Inflammatory macrophage (primary cell): ENCODE measurements at regions not wholly inside any gene's neighbourhood (a gene's known extent, or its start where the extent isn't known, plus 50 kb on each side); places are given as distances from the start of the nearest gene placed in this dataset.

ENCODE experiments used
- DNase-seq, 2 donors: peaks; one replicate each; pipeline ENCODE4 v3.0.0-alpha.2; 2020 to 2022

DNA sequence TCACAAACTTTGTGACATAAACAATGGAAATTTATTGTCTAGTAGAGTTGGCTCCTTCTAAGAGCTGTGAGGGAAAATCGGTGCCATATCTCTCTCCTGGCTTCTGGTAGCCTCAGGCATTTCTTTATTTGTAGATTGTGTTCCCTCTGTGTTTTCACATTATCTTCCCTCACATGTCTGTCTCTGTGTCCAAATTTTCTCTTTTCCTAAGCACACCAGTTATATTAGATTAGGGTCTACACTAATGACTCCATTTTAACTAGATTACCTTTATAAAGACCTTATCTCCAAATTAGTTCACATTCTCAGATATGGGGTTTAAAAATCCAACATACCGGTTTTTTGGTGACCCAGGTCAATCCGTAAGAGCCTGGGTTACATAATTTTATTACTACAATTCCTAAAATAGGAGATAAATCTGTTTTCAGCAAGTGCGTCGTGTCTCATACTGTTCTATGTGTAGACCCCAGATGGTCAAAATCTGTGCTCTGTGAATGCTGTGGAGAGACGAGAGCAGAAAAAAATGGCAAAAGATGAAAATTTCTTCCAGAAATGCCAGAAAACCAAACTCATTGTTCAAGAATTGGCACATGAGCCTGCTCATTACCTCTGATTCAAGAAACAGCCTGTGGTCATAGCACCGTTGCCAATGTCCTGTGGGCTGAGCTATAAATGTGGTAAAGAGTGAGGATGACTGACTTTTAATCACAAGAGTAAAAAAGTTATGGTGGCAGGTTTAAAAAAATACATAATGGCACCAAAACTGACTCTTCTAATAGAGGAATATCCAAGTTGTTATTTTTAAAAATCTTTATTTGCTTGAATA is 574.7 kb downstream of the PCDH7 start:
- DNase-seq: no peak

DNA sequence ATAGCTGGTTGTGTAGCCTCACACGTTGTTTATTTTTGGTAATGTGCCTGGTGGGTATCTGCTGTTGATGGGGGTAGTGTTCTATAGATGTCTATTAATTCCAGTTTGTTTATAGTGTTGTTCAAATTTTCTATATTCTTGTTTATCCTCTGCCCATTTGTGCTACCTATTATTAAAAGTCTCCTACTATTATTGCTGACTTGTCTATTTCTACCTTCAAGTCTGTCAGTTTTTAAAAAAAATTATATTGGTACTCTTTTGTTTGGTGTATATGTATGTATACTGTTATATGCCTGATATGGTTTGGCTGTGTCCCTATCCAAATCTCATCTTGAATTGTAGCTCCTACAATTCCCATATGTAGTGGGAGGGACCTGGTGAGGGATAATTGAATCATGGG is 578.6 kb downstream of the PCDH7 start:
- no peak for DNase-seq

DNA sequence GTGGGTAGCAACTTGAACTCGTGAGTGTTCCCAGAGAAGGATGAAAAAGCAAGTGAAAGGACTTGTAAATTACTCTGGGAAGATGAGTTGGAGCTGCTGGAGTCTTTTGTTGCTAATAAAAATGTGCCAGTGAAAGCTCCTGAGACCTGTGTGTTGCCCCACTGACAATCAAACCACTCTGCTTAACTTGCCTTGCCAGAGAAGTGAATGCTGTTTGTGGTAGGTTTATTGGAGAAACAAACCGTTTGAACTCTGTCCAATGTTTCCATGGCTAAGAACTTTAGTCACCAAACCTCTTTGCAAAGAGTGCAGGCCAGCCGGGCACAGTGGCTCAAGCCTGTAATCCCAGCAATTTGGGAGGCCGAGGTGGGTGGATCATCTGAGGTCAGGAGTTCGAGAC is 586.9 kb downstream of the PCDH7 start:
- no peak for DNase-seq

DNA sequence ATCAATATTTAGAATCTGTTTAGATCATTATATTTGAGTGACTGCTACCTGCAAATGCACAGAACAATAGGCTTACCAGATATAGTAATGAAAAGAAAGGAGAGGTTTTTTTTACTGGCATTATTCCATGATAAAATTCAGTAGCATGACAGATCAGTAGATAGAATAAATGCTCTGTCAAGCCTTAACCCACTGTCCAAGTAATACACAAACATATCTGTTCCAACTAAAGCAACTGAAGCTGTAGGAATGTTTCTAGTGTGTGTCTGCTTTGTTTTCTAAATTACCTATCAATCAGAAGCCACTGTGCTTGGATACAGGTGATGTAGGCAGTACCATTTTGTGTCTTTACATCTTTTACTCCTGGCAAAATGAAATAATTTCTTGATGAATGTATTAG is 604.6 kb downstream of the PCDH7 start:
- DNase-seq: no peak

DNA sequence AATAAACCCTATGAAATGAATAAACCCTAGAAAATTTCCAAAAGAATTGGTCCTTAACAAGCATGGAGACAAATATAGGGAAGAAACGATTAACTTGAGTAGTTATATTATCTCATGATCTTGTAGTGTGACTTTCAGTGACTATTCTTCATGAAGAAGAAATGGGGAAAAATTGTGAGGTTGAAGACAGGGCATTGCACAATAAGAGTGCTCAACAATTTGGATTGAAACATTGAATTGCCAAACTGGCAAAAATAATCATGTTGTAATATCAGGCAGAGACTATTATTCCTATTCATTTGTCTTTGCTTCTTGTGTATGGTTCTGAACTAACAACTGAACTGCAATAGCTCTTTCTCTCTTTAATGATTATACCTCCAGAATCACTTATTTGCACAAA is 605.1 kb downstream of the PCDH7 start:
- no peak for DNase-seq

DNA sequence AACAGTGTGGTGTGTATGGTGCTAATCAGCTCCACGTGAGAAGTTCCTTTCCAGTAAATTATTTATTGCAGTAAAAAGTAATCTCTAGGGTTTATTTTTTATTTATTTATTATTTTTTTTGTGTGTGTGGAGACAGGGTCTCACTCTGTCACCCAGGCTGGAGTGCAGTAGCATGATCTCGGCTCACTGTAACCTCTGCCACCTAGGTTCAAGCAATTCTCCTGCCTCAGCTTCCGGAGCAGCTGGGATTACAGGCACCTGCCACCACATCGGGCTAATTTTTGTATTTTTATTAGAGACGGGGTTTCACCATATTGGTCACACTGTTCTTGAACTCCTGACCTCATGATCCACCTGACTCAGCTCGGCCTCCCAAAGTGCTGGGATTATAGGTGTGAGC is 606.9 kb downstream of the PCDH7 start:
- no peak for DNase-seq

DNA sequence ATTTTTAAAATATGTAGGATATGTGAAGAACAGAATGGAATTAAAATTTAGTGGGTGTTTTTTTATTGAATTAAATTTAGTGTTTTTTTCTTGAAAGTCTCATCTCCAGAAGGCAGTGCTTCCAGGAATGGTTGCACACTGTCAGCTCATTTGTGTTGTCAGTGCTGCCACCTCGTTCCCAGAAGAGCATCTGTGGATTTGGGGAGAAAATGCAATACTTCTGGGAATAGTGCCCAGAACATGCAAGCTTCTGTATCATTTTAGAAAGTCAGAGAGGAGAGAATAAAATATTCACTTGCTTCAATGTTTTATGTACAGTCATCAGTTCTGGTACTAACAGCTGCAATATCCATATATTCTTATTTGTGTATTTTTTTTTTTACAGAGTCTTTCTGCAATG is 608.8 kb downstream of the PCDH7 start:
- DNase-seq: no peak

DNA sequence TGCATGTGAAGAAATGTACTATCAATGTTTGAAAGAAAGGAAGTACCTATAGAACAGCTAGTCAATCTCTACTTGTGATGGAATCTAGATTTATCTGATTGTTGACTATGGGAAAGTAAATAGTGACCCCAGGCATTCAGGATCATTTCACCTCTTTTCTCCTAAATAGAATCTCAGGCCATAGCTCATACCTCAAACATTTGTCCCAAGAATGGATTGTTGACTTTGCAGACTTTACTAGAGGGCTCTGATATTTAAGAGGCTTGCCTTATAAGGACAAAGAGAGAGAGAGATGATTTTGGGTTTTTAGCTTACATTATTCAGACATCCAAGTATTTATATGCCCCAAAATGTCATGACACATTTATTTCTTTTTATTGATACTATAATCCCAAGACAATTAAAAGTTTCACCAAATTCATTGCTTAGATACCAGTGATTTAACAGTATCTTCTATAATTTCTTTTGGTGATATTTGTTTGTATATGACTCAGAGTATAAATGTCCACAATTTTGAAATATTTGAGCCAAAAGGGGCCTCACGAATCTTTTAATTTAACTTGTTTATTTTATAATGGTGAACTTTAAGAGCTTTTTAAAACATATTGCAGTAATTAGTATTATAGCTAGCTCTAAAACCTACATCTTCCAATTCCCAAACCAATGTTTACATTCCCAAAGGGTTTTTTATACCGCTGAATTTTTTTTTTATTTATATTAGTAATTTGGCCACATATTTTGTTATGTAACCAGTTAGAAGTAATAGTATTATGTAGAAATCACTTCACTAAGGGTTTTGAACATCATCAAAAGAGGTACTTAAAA is 614.1 kb downstream of the PCDH7 start:
- no peak for DNase-seq

DNA sequence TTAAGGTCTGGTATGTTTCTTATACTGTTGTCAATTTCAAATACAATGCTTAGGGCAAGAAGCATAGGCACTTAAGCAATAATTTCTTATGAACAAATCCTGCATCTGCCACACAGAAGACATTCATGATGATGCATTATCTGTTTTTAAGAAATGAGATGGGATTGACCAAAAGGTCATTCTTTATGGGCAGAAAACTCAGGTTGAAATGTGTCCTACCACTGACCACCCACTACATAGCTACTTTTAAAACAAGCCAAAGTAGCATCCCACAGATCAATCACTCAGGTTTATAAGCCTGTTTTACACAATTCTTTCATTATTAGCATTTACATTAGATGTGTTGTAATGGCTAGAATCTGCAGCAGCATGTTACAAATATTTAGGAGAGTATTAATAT is 617.8 kb downstream of the PCDH7 start:
- no peak for DNase-seq

DNA sequence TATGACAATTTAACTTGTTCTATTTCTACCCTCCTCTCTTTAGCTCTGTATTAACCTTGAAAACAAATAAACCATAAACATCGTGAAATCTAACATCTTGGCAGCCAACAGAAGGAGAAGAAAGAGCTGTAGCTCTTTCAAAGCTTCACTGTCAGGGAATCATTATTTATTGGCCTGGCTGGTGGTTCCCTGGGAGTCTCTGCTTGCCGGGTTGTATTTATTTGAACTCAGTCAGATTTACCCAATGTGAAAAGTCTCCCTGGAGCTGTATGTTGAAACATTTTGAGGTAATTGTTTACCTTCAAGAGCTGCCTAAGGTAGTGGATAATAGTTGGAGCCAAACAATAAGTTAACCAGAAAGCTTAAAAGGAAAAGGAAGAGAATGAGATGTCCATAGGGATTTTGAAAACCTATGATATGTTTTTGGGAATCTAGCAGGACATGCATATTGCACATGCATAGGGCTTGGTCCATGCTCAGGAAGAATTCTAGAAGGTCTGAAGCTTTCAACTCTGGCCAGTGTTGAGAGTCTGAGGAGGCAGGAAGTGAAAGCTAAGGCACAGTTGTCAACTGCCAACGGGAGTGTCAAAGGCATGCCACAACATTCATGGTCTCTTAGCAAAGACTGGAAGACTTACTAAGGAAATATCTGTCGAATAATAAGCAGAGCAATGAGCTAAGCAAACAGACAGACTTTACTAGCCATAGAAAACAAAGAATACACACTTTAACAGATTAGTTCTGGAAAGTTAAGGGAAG is 621.6 kb downstream of the PCDH7 start:
- no peak for DNase-seq

DNA sequence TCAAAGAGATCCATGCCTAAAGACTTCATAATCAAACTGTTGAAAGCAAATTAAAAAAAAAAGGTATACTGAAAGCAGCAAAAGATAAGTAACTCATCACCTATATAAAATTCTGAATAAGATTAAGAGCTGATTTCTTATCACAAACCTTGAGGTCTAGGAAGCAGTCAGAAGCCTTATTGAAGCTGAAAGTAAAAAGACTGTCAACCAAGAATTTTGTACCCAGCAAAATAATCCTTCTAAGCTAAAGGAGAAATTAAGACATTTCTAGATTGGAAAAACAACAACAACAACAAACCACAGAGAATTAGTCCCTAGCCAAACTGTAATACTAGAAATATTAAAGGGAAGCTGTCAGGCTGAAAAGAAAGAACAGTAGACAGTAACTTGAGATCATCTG is 622.9 kb downstream of the PCDH7 start:
- DNase-seq: no peak

DNA sequence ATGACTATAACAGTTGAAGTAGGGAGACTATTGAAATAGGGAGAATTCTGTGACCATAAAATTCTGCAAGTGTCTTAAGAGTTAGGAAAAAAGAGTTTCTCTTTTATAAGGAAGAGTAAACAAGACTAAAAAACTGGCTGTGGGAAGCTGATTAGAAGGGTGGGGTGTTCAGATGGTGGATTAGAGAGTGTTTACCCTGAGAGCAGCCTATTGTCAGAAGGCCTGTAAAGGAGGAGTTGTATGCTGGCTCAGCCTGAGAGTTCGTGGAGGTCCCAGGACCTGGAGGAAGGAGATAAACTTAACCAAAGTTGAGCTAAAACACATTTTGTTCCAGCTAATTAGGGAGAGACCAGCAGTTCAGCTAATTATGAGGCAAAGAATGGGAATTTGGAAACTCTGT is 629.7 kb downstream of the PCDH7 start:
- DNase-seq: no peak

DNA sequence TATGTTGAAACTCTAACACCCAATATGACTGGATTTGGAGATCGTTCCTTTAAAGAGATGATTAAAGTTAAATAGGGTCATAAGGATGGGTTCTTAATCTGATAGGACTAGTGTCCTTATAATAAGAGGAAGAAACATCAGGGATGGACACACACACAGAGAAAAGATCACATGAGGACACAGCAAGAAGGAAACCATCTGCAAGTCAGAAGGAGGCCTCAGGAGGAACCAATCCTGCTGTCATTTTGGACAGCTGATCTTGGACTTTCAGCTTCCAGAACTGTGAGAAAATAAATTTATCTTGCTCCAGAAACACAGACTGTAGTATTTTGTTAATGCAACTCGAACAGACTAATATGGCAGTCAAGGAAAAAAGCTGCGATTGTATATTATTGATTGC is 631.5 kb downstream of the PCDH7 start:
- DNase-seq: no peak

DNA sequence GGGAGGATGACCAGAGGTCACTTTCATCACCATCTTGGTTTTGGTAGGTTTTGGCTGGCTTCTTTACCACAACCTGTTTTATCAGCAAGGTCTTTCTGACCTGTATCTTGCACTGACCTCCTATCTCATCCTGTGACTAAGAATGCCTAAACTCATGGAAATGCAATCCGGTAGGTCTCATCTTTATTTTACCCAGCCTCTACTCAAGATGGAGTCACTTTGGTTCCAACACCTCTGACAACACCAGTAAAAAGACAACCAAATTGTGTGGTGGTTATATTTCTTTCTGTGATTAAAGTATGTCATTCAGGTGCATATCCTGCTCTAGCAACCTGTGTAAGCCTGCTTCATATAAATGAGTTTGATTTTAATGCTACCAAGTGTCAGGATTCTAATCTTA is 636.7 kb downstream of the PCDH7 start:
- DNase-seq: no peak

DNA sequence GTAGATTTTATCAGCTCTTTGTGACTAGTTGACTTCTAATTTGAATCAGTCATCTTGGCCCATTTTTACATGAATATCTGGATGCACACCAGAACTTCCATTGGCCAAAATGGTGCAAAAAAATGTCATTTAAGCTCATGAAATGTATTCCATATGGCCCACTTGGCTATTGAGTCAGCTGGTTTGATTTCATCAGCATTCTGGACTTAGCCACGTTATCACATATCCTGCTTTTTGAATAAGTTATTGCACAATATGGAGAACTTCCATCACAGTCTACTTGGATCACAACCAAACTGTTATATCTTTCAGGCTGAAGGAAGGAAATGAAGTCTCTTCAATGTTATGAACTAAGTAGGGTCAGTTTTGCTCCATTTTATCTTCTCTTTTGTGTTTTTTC is 640.6 kb downstream of the PCDH7 start:
- DNase-seq: no peak

DNA sequence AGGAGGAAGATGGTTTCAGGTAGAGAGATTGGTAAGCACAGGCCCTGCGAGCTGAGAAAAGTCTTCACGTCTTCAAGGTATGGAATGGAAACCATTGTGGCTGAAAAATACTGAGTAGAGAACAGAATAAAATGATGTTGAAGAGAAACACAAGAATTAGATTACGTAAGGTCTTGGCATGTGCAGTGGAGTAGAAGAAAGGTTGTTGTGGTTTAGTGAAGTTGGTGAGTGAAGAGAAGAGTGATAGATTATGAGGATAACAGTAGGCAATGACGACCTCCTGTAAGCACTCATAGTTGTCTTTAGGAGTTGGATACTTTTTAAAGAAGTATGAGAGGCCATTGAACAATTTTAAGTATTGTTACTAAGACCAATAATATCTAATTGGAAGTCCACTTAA is 642.6 kb downstream of the PCDH7 start:
- no peak for DNase-seq

DNA sequence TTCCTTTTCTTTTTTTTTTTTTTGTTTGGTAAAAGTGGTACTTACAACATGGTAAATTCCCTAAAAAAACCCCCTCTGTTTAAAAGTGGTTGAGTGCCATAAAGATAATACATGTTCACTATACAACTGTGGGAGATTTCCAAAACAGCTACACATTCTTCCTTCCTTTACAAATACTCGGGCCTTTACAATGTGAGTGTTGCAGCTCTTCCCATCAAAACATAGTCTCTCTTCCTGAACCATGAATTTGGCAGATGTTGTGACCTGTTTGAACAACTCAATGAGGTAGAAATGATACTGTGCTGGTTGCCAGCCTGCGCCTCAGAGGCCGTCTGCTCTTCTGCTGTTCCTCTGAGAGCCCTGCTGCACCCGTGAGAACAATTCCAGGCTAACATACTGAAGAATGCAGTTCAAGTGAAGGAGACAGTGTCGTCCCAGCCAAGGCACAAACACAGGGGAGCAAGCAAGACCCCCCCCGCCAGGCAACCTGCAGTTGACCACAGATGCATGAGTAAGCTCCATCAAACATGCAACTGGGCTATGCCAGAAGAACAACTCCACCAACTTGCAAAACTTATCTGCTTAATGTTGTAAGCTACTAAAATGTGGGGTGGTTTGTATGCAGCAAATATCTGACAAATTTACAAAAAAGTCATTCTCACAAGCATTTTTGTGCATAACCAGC is 645.0 kb downstream of the PCDH7 start:
- DNase-seq: no peak

DNA sequence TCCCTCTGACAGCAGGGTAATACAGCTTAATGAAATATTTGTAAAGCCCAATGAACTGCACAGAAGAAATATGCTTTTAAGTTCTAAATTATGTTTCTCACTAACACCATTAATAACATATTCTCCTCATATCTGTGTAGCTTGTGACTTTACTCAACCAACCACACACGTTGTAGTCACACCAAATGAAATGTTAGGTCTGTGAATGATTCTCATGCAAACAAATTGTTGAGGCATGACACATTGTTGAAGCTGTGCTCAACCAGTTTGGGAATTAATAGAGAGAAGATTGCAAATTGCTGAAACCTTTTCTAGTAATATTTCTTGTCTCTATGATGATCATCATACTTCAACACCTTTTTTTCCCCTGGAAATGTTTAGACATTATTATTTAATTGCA is 645.9 kb downstream of the PCDH7 start:
- DNase-seq: no peak

DNA sequence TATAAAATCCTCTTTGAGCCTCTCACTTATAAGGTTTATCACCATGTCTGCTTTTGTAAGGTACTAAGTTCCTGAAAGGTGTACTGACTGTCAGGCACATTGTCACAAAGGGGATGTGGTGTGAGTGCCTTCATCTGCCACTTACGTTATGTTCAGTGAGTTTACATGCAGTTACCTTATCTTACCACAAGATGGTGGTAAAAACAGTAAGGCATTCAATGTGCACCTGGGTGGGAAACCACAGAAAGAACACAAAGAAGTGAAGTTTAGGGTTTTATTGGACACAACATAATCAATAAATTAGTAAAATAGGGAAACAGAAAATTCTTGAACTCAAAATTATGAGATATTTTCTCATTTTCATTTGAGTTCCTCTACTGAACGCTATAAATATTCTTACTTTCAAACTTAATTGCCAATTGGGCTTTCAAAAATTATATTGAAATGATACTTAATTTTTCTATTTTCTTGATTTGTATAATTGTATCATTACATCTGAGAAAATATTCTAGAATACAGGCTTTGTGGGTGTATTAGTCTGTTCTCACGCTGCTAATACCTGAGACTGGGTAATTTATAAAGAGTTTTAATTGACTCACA is 650.8 kb downstream of the PCDH7 start:
- DNase-seq: peak; percentile 23 to 24

DNA sequence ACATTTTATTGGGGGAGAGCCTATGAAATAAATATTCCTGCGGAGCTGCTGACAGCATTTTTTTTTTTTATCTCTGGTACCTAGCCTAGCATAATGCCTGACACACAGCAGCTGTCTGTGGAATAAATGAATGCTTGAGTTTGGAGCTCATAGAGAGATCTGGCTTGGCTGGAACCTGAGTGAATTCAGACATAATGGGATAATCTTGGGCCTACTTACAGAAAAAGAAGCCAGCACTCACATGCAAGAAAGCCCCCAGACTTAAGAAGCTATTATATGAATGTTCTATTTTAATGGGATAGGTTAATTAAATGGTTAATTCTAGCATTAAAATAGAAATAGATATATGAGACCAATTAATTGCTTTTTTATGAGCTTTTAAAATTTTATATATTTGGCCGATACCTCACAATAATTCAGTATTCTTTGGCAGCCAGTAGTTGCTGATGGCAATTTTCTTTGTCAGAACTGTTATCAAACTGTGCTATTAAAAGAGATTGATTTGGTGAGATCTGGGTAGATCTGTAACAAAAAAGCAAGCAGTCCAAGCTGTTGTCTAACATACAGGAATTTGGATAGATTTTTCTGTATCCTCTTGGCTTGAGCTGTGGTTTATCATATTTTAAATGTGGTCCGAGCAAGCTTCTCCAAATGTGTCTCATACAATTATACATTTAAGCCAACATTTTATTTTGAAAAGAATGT is 654.2 kb downstream of the PCDH7 start:
- no peak for DNase-seq

DNA sequence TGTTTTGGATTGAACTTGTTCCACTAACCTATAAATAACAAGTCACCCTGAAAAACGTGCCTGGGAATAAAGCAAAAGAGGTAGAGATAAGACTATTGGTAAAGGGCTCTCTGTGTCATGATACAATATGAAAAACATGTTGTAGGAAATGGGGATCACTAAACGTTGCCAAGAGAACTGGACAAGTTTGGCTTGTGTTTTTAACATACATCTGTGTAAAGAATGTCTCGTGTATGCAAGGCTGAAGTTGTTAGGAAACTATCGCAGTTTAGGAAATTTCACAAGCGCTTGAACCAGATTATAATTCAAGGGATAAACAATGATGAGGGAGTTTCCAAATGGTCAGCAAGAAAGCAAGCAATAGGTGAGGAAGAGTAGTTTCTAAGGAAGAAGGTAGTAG is 655.8 kb downstream of the PCDH7 start:
- no peak for DNase-seq

DNA sequence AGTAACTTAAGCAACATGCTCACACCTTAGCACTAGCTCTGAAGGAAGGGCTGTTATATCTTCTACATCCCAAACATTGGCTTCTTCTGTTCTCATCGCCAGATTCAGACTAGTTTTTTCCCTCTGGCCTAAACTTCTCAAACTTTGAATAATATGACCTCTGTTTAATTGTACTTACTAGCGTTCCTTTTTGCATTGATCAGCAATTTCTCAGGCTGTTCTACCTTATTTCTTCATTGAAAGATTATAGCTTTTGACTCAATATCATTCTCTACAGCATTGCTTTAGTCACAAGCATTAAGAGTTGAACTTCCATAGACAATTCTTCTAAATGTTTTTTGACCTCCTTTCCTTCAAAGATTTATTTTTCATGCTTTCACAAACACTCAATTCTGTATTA is 659.2 kb downstream of the PCDH7 start:
- DNase-seq: no peak
